Osteocyte (in vitro differentiated cells): ENCODE measurements at regions not wholly inside any gene's neighbourhood (a gene's known extent, or its start where the extent isn't known, plus 50 kb on each side); places are given as distances from the start of the nearest gene placed in this dataset.

Source experiments
- DNase-seq: peaks from one replicate; pipeline ENCODE4 v3.0.0; 2021; ENCODE audit warnings: mixed read lengths; ENCODE audit not compliant: unreplicated experiment; ENCODE audit errors: extremely low spot score
- H3K27ac Mint-ChIP-seq: one replicate; pipeline ENCODE4 v1.8.0; 2021; ENCODE audit warnings: mild to moderate bottlenecking, mixed read lengths; ENCODE audit not compliant: unreplicated experiment
- H3K27me3 Mint-ChIP-seq: one replicate; pipeline ENCODE4 v1.8.0; 2021; ENCODE audit warnings: mixed read lengths; ENCODE audit not compliant: unreplicated experiment
- H3K36me3 Mint-ChIP-seq: one replicate; pipeline ENCODE4 v1.8.0; 2021; ENCODE audit warnings: mixed read lengths; ENCODE audit not compliant: unreplicated experiment
- H3K4me1 Mint-ChIP-seq: one replicate; pipeline ENCODE4 v1.8.0; 2021; ENCODE audit warnings: mixed read lengths; ENCODE audit not compliant: unreplicated experiment
- H3K4me3 Mint-ChIP-seq: one replicate; pipeline ENCODE4 v1.8.0; 2021; ENCODE audit warnings: mild to moderate bottlenecking, moderate library complexity, mixed read lengths; ENCODE audit not compliant: unreplicated experiment
- H3K9me3 Mint-ChIP-seq: one replicate; pipeline ENCODE4 v1.8.0; 2021; ENCODE audit warnings: mixed read lengths; ENCODE audit not compliant: unreplicated experiment
- TF ChIP-seq, protein P1 (sequence below): fragments of 200-600 bp; sonication (generic); IDR thresholded peaks from 2 replicates; pipeline ENCODE4 v1.5.0; 2021; ENCODE audit warnings: antibody characterized with exemption, mild to moderate bottlenecking, moderate library complexity

- TF ChIP-seq, protein P1, sequence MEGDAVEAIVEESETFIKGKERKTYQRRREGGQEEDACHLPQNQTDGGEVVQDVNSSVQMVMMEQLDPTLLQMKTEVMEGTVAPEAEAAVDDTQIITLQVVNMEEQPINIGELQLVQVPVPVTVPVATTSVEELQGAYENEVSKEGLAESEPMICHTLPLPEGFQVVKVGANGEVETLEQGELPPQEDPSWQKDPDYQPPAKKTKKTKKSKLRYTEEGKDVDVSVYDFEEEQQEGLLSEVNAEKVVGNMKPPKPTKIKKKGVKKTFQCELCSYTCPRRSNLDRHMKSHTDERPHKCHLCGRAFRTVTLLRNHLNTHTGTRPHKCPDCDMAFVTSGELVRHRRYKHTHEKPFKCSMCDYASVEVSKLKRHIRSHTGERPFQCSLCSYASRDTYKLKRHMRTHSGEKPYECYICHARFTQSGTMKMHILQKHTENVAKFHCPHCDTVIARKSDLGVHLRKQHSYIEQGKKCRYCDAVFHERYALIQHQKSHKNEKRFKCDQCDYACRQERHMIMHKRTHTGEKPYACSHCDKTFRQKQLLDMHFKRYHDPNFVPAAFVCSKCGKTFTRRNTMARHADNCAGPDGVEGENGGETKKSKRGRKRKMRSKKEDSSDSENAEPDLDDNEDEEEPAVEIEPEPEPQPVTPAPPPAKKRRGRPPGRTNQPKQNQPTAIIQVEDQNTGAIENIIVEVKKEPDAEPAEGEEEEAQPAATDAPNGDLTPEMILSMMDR: no peak
- H3K4me3 Mint-ChIP-seq: no peak overlapping the region
- no peaks in the 10 kb centered on the region for H3K9me3 Mint-ChIP-seq
- no peak for DNase-seq
- peaks cover 35% of the 10 kb centered on the region for H3K4me1 Mint-ChIP-seq
- no peak overlapping the region for H3K27ac Mint-ChIP-seq
- H3K27me3 Mint-ChIP-seq: no peaks in the 10 kb centered on the region
- no peaks in the 10 kb centered on the region for H3K36me3 Mint-ChIP-seq
These were observed 270.0 kb downstream of the USP25 start for GRCh38 chr21:15999741-16000140.

GRCh38 chr21:16002874-16003466 lies 273.2 kb downstream of the USP25 start:
- no peaks in the 10 kb centered on the region for H3K9me3 Mint-ChIP-seq
- no peak overlapping the region for H3K4me3 Mint-ChIP-seq
- H3K4me1 Mint-ChIP-seq: peaks cover 20% of the 10 kb centered on the region
- H3K27ac Mint-ChIP-seq: no peak overlapping the region
- no peak for DNase-seq
- H3K27me3 Mint-ChIP-seq: no peaks in the 10 kb centered on the region
- no peaks in the 10 kb centered on the region for H3K36me3 Mint-ChIP-seq
- TF ChIP-seq, protein P1: peak; percentile 67

- Mint-ChIP-seq H3K9me3 (no peaks in the 10 kb centered on the region), H3K27ac (no peak overlapping the region), H3K4me1 (peaks cover 9% of the 10 kb centered on the region), H3K36me3 (no peaks in the 10 kb centered on the region), H3K4me3 (no peak overlapping the region), H3K27me3 (no peaks in the 10 kb centered on the region)
- TF ChIP-seq, protein P1: no peak
- DNase-seq: no peak
These were observed 274.3 kb downstream of the USP25 start for GRCh38 chr21:16004086-16004485.

- Mint-ChIP-seq H3K9me3 (no peaks in the 10 kb centered on the region), H3K4me1 (peaks cover 9% of the 10 kb centered on the region), H3K4me3 (no peak overlapping the region), H3K27me3 (no peaks in the 10 kb centered on the region), H3K27ac (no peak overlapping the region), H3K36me3 (no peaks in the 10 kb centered on the region)
- TF ChIP-seq, protein P1: no peak
- DNase-seq: no peak
These were observed 274.7 kb downstream of the USP25 start for GRCh38 chr21:16004523-16004922.

DNA sequence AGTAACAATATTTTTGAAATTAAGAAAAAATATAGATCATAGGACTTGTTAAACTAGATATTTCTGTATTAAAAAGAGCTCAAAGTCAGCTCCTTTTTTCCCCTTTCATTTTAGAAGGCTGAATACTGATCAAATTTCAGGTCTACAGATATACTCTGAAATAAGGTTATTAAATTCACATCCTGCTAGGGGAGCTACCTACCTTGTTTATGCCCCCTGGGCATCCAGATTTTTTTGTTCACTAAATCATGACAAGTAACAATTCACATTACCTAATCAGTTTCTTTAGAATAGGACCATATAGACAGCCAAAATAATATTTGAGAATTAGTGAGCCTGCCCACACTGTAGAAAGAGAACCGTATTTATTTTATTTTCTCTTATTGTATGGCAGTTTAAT lies 276.2 kb downstream of the USP25 start:
- Mint-ChIP-seq H3K27ac (no peak overlapping the region), H3K4me1 (peaks cover 9% of the 10 kb centered on the region), H3K9me3 (peaks cover 12% of the 10 kb centered on the region), H3K4me3 (no peak overlapping the region), H3K36me3 (no peaks in the 10 kb centered on the region), H3K27me3 (no peaks in the 10 kb centered on the region)
- DNase-seq: no peak
- TF ChIP-seq, protein P1: no peak
